ENCODE measurements at regions not wholly inside any gene's neighbourhood (a gene's known extent, or its start where the extent isn't known, plus 50 kb on each side); places are given as distances from the start of the nearest gene placed in this dataset.

- TF ChIP-seq, protein P1, sequence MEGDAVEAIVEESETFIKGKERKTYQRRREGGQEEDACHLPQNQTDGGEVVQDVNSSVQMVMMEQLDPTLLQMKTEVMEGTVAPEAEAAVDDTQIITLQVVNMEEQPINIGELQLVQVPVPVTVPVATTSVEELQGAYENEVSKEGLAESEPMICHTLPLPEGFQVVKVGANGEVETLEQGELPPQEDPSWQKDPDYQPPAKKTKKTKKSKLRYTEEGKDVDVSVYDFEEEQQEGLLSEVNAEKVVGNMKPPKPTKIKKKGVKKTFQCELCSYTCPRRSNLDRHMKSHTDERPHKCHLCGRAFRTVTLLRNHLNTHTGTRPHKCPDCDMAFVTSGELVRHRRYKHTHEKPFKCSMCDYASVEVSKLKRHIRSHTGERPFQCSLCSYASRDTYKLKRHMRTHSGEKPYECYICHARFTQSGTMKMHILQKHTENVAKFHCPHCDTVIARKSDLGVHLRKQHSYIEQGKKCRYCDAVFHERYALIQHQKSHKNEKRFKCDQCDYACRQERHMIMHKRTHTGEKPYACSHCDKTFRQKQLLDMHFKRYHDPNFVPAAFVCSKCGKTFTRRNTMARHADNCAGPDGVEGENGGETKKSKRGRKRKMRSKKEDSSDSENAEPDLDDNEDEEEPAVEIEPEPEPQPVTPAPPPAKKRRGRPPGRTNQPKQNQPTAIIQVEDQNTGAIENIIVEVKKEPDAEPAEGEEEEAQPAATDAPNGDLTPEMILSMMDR (IDR thresholded peaks at IDR 0.05): no peak
- TF ChIP-seq EP300 (IDR thresholded peaks at IDR 0.05; ENCODE audit: low read depth) (no peak), POLR2AphosphoS5 (IDR thresholded peaks at IDR 0.05) (no peak), POLR2A (IDR thresholded peaks at IDR 0.05) (no peak)
Observed at GRCh38 chr3:132803889-132804288, 81.7 kb upstream of the NPHP3 start.

All from transverse colon (tissue), 4 donors.